Stimulated activated CD8-positive, alpha-beta memory T cell treated with anti-CD3 and anti-CD28 coated beads, Interleukin-2, amount 100 ng/mL, for 48 hours (primary cell): ENCODE measurements at regions not wholly inside any gene's neighbourhood (a gene's known extent, or its start where the extent isn't known, plus 50 kb on each side); places are given as distances from the start of the nearest gene placed in this dataset.

Experiments
- DNase-seq, 2 donors: peaks; one replicate each; pipeline ENCODE4 v3.0.0-alpha.2; 2020; ENCODE audit warnings: low read depth in 2 of 2

GRCh38 chr7:41633690-41634089 lies 69.2 kb downstream of the INHBA start:
- no peak for DNase-seq

- DNase-seq, result no peak
Measured at GRCh38 chr7:41630741-41631140, 72.1 kb downstream of the INHBA start.

GRCh38 chr7:41629711-41630111 lies 73.2 kb downstream of the INHBA start:
- no peak for DNase-seq

- DNase-seq, result no peak
Measured at GRCh38 chr7:41628901-41629300, 74.0 kb downstream of the INHBA start.

- DNase-seq, result no peak
Measured at GRCh38 chr7:41627645-41628298, 75.1 kb downstream of the INHBA start.

- no peak for DNase-seq
Measured at GRCh38 chr7:41624818-41625217, 78.1 kb downstream of the INHBA start.

- DNase-seq, result no peak
Measured at GRCh38 chr7:41621953-41622831, 80.7 kb downstream of the INHBA start.

- DNase-seq, result no peak
Measured at GRCh38 chr7:41617987-41618386, 84.9 kb downstream of the INHBA start.

GRCh38 chr7:41612798-41613197 lies 90.1 kb downstream of the INHBA start:
- no peak for DNase-seq

GRCh38 chr7:41612386-41612785 lies 90.5 kb downstream of the INHBA start:
- no peak for DNase-seq

GRCh38 chr7:41608447-41608846 lies 94.4 kb downstream of the INHBA start:
- DNase-seq, result no peak

- DNase-seq, result no peak
Measured at GRCh38 chr7:41603985-41604384, 98.9 kb downstream of the INHBA start.

- DNase-seq, result no peak
Measured at GRCh38 chr7:41599760-41600159, 103.1 kb downstream of the INHBA start.

GRCh38 chr7:41592794-41593193 lies 110.1 kb downstream of the INHBA start:
- DNase-seq, result no peak

- DNase-seq, result no peak
Measured at GRCh38 chr7:41592236-41592635, 110.7 kb downstream of the INHBA start.

GRCh38 chr7:41590986-41591385 lies 111.9 kb downstream of the INHBA start:
- DNase-seq, result no peak

- no peak for DNase-seq
Measured at GRCh38 chr7:41588341-41588740, 114.5 kb downstream of the INHBA start.

- DNase-seq, result no peak
Measured at GRCh38 chr7:41586931-41587640, 115.8 kb downstream of the INHBA start.

GRCh38 chr7:41584746-41585145 lies 118.1 kb downstream of the INHBA start:
- no peak for DNase-seq

GRCh38 chr7:41582116-41582515 lies 120.8 kb downstream of the INHBA start:
- DNase-seq, result no peak

GRCh38 chr7:41581041-41581440 lies 121.8 kb downstream of the INHBA start:
- DNase-seq, result no peak
